GM21360 (cell line): ENCODE measurements at regions not wholly inside any gene's neighbourhood (a gene's known extent, or its start where the extent isn't known, plus 50 kb on each side); places are given as distances from the start of the nearest gene placed in this dataset.
"Not testable (repeated sequence)": the region's sequence is repeated elsewhere in the genome, so short reads cannot be mapped to it uniquely, and the experiment has no call there.

Source experiments
- ATAC-seq: cut with Tn5 transposase; IDR thresholded peaks from one replicate; pipeline ENCODE4 v1.9.1; 2021; ENCODE audit warnings: mild to moderate bottlenecking, moderate library complexity; ENCODE audit not compliant: unreplicated experiment

DNA sequence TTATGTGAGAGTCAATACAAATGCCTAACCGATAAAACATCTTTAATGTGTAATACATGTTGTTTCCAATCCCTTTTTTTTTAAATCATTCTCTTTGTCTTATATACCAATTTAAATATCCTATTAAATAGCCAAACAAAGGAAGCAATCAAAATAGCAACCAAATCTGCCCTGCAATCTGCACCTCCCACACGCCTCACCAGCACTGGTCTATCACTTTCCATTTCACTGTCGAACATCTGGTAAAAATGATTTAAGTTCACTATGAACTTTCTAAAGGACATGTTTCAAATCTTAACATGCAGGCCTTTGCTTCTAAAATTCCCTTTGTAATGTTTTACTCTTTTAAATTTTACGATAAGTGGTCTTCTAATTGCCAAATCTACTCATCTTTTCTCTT, 1305.5 kb upstream of the TENM4 start:
- no peak for ATAC-seq

DNA sequence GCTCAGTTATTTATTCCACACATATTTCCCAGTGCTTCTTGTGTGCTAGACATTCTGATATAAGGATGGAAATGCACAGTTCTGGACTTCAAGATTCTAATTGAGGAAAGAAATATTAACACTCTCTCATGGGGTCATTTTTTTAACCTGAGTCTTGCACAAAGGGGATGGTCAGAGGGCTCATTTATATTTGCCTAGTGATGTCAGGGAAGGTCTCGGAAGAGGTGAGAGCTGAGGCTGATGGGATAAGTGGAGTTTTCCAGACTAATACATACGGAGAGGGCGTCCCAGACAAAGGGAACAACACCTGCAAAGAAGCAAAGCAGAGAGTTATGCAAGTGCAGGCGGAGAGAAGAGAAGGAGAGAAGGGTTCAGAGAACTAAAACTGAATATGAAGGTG, 1304.6 kb upstream of the TENM4 start:
- no peak for ATAC-seq

- no peak for ATAC-seq
Measured at GRCh38 chr11:80733790-80734189, 1293.0 kb upstream of the TENM4 start.

DNA sequence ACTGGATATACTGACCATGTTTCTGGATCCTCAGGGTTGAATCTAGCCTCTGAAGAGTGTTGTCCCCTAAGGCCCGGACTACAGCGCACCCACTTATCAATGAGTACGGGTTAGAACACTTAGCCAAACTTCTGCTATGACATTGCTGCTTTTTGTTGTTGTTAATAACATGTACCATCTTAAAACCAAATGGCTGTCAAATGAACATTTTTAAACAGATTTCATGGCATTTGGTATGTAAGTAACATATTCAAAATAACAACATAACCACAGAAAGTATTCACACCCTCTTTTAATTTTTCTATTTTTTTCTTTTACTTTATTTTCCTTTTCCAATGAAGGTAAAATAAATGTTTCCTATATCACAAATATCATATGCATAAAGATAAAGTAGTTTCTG, 1292.5 kb upstream of the TENM4 start:
- ATAC-seq = no peak

GRCh38 chr11:80727315-80727714, 1286.5 kb upstream of the TENM4 start:
- ATAC-seq = peak; percentile 96

- no peak for ATAC-seq
Measured at GRCh38 chr11:80726236-80726635, 1285.4 kb upstream of the TENM4 start.

DNA sequence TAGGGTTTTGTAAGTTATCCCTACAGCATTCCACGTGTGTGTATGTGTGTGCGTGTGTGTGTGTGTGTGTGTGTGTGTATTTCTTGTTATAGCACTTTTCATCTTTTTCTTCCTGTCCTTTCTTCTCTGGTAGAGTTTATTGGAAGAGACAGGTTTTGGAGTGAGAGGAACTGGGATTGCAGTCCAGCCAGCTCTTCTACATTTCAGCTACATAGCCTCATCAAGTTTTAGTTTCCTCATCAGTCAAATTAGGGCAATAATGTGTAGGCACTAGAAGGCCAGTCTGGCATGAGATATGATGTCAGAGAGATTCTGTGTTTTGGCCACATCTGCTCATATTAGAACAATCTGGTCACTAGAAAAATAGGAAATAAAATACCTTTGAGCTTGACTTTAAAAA, 1283.5 kb upstream of the TENM4 start:
- ATAC-seq = no peak

DNA sequence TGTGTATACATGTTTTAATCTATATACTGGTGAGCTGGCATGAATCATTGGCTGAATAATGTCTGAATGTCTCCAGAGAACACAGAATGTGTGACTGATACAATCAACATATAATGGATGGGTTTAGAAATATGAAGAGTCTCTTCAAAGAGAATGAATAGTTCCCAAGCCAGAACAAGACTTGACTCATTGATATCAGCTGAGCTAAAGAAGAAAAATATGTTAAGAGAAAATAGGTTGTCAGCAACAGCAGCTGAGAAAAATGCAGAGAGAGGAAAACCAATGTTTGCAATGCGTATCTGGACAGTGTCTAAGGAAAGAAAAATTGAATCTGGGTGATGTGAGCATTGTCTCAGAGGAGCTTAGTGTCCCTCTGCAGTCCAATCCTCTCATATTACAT, 1281.8 kb upstream of the TENM4 start:
- no peak for ATAC-seq

DNA sequence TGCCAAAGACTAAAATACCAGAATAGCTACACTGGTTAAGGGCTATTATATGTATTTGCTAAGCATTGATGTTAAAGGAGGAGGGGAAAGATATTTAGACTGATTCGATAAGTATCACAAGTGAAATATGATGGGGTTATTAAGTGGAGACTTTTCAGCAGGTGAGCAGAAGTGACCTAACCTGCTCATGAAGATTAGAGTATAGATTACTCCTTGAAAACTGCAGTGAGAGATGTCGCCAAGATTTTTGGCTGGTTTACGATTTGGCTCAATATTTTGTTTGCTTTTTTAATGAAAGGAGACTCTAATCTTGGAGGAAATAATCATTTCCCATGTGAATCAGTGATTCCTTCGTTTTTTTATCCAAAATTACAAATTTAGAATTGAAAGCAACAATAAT, 1279.5 kb upstream of the TENM4 start:
- ATAC-seq = no peak

- no peak for ATAC-seq
Measured at GRCh38 chr11:80719292-80719646, 1278.4 kb upstream of the TENM4 start.

DNA sequence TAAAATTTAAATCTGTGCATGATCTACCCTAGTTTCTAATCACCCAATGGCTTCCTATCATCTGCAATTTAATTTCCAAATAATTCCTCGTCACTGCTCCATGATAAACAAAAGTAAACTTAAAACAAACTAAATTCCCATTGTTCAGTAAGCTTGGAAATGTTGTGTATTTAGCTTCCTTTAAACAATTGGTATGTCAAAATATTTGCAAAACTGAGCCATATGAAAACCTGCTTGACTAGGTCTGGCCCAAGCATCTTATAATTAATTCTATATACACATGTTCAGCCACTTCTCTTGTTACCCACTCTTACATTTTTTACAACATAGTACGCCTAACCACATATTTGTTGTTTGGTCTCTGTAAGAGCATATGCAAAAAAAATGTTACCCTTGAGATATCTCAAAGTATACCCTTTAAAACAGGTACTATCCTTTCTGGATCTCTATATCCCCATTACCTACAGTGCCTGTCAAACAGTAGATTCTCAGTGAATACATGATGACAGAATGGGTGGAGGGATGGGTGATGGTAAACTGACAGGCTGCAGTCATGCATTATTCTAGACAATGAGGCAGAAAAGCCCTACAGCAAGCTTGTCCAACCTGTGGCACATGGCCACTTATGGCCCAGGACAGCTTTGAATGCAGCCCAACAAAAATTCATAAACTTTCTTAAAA, 1277.9 kb upstream of the TENM4 start:
- ATAC-seq = no peak

- no peak for ATAC-seq
Measured at GRCh38 chr11:80702264-80702663, 1261.4 kb upstream of the TENM4 start.

GRCh38 chr11:80700386-80700785, 1259.6 kb upstream of the TENM4 start:
- no peak for ATAC-seq

DNA sequence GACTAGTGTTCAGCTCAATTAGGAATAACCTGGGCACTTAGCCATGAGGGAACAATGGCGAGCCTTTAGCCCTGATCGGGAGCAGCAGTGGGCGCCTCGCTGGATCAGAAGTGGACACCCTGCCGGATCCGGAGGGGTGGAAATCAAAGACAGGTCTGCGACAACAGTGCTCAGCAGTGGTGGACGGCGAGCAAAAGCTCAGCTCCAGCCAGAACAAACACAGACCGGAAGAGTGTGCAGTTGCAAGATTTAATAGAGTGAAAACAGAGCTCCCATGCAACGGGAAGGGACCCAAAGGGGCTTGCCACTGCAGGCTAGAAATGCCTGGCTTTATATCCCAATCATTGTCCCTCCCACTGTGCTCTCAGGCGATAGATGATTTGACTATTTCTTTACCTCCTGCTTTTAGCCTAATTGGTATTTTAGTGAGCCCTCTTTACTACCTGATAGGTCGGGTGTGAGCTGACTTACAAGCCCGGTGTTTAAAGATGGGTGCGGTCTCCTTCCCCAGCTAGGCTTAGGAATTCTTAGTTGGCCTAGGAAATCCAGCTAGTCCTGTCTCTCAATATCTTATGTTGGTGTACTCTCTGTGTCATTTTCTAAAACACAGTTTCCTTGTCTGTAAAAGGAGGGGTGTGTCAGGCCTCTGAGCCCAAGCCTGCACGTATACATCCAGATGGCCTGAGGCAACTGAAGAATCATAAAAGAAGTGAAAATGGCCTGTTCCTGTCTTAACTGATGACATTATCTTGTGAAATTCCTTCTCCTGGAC, 1258.8 kb upstream of the TENM4 start:
- ATAC-seq = not testable (repeated sequence)

- ATAC-seq = no peak
Measured at GRCh38 chr11:80698637-80699036, 1257.8 kb upstream of the TENM4 start.

DNA sequence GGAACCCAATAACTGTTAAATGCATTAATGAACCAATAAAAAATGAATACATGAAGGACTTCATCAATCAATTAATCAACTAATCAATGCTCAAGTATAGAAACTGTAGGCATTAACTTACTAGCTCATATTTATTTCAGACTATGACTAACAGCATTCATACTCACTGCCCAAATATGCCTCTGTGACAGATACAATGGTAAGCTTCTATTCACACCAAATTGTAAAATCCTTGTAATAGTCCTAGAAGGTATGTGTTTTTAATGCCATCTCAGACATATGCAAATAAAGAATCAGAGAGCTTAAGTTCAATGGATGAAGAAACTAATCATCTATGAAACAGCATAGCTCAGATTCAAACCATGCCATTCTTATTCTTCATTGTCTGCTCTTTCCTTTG, 1253.6 kb upstream of the TENM4 start:
- no peak for ATAC-seq

GRCh38 chr11:80687941-80688340, 1247.1 kb upstream of the TENM4 start:
- ATAC-seq = no peak

GRCh38 chr11:80686889-80687288, 1246.1 kb upstream of the TENM4 start:
- no peak for ATAC-seq

DNA sequence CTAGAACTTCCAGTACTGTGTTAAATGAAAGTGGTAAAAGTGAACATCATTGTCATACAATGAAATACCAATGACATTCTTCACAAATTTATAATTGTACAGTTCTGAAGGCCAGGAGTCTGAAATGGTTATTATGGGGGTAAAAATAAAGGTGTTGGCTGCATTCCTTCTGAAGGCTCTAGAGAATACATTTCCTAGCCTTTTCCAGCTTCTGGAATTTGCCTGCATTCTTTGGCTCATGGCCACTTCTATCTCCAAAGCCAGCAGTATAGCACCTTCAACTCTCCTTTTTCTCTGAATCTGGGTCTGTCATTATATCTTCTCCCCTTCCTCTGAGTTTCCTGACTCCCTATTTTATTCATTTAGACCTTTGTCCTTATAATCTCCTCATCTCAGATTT, 1232.7 kb upstream of the TENM4 start:
- ATAC-seq = no peak

- no peak for ATAC-seq
Measured at GRCh38 chr11:80669620-80670019, 1228.8 kb upstream of the TENM4 start.

- no peak for ATAC-seq
Measured at GRCh38 chr11:80668039-80668438, 1227.2 kb upstream of the TENM4 start.

DNA sequence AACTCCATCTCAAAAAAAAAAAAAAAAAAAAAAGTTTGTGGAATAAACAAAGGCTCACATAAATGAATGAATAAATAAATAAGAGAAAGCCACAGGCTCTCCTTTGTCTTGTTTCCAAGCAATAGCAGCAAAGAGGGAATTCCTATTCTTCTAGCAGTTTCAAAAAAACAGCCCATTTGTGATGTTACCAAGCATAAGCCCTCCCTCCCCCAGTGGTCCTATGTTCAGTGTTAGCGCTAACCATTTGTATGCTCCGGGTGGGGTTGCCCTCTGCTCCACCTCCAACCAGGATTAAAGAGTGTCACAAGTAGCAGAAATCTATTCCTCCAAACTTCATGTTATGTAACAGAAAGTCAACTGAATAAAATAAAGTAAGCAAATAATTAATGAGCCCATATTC, 1215.0 kb upstream of the TENM4 start:
- no peak for ATAC-seq

DNA sequence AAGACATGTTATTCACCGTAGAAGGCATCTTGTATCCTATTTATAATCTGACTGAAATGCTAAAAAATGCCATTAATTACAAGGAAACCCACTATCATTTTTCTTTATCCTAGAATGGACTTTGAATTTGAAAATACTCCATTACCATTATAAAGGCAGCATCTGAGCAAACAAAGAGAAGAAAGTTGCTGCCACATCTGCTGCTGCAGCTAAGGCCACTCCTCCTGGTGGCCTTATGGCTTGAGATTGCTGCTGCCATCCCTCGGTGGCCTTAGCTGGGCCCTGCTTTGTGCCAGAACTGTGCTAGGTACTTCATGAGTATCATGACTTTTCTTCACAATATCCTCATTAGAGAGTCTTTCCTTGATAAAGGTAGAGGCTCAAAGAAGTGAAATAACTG, 1210.1 kb upstream of the TENM4 start:
- ATAC-seq = no peak
